Prostate gland (tissue), 2 donors: ENCODE measurements at regions not wholly inside any gene's neighbourhood (a gene's known extent, or its start where the extent isn't known, plus 50 kb on each side); places are given as distances from the start of the nearest gene placed in this dataset.

ENCODE experiments used
- POLR2A ChIP-seq: fragments of 450-650 bp; IDR thresholded peaks from one replicate; pipeline ENCODE4 v1.6.1; 2016; ENCODE audit warnings: antibody characterized with exemption, mild to moderate bottlenecking
- TF ChIP-seq, protein P1 (sequence below), 4 experiments: fragments of 200-600 bp in 2 of 4; fragments of 450-650 bp in 2 of 4; sonication (generic) in 2 of 4; IDR thresholded peaks; 1 replicate in 3 of 4; 2 replicates in 1 of 4; pipeline ENCODE4 v1.5.1; 2016 to 2019; ENCODE audit warnings: antibody characterized with exemption in 4 of 4, mild to moderate bottlenecking in 2 of 4, moderate library complexity in 2 of 4

DNA sequence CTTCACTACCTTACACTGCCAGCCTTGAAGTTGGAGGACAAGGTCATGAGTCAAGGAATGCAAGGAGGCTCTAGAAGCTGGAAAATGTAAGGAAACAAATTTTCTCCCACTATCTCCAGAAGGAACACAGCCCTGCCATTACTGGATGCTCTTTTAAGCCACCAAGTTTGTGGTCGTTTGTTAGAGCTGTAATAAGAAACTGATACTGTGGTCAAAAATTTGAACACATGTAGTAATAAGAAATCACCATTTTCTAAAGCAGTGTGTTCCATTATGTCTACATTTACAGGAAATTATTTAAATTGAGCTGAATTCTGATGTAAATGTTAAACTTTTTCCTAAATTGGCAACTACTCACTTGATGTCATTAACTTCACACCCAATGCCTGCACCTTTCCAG, 729.0 kb downstream of the KCNJ3 start:
- TF ChIP-seq, protein P1, sequence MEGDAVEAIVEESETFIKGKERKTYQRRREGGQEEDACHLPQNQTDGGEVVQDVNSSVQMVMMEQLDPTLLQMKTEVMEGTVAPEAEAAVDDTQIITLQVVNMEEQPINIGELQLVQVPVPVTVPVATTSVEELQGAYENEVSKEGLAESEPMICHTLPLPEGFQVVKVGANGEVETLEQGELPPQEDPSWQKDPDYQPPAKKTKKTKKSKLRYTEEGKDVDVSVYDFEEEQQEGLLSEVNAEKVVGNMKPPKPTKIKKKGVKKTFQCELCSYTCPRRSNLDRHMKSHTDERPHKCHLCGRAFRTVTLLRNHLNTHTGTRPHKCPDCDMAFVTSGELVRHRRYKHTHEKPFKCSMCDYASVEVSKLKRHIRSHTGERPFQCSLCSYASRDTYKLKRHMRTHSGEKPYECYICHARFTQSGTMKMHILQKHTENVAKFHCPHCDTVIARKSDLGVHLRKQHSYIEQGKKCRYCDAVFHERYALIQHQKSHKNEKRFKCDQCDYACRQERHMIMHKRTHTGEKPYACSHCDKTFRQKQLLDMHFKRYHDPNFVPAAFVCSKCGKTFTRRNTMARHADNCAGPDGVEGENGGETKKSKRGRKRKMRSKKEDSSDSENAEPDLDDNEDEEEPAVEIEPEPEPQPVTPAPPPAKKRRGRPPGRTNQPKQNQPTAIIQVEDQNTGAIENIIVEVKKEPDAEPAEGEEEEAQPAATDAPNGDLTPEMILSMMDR (IDR thresholded peaks at IDR 0.05): no peak
- TF ChIP-seq POLR2A: no peak
